Spleen (tissue), 7 donors: ENCODE measurements at regions not wholly inside any gene's neighbourhood (a gene's known extent, or its start where the extent isn't known, plus 50 kb on each side); places are given as distances from the start of the nearest gene placed in this dataset.

Experiments used
- POLR2AphosphoS5 ChIP-seq, 3 donors: sonication (generic); formaldehyde crosslinking; IDR thresholded peaks; one replicate each; pipeline ENCODE4 v1.5.1; 2017; ENCODE audit warnings: antibody characterized with exemption in 3 of 3
- TF ChIP-seq, protein P1 (sequence below), 11 experiments: fragments of 200-600 bp in 7 of 11; fragments of 450-650 bp in 4 of 11; sonication (generic) in 4 of 11; IDR thresholded peaks in 8 of 11; conservative IDR thresholded peaks in 3 of 11; 1 replicate in 7 of 11; 2 replicates in 4 of 11; pipeline versions ENCODE4 v1.4.0 to v1.8.0; 2016 to 2021; ENCODE audit warnings: antibody characterized with exemption in 11 of 11, inconsistent platforms in 4 of 11, mild to moderate bottlenecking in 1 of 11
- donor health status: DM: no; HTN: no; CAD: no; lungs with moderate emphysema.
- donor health status: DM: no; HTN: no; CAD: no.
- donor health status: DM: no; HTN: no; CAD: no.

DNA sequence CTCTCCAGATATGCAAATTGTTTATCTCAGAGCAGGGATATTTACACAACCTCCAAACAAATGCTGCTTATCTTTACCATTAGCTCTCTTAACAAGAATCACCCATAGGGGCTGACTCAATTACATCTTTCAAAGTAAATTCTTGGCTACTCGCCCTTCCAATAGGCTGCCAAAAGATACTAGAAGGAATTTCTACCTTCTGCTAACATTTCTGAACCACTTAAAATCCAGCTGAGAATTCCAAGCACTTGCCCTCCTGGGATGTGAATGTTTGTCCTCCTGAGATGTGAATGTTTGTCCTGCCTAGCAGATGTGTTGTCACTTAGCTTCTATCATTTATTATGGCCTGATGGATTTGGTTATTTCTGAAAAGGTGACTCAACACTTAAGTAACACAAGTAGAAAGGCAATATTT lies 388.0 kb downstream of the GJA1 start:
- TF ChIP-seq, protein P1, sequence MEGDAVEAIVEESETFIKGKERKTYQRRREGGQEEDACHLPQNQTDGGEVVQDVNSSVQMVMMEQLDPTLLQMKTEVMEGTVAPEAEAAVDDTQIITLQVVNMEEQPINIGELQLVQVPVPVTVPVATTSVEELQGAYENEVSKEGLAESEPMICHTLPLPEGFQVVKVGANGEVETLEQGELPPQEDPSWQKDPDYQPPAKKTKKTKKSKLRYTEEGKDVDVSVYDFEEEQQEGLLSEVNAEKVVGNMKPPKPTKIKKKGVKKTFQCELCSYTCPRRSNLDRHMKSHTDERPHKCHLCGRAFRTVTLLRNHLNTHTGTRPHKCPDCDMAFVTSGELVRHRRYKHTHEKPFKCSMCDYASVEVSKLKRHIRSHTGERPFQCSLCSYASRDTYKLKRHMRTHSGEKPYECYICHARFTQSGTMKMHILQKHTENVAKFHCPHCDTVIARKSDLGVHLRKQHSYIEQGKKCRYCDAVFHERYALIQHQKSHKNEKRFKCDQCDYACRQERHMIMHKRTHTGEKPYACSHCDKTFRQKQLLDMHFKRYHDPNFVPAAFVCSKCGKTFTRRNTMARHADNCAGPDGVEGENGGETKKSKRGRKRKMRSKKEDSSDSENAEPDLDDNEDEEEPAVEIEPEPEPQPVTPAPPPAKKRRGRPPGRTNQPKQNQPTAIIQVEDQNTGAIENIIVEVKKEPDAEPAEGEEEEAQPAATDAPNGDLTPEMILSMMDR (IDR thresholded peaks at IDR 0.05 in 8 of 11, conservative IDR thresholded peaks at IDR 0.05 in 3 of 11) = no peak
- TF ChIP-seq POLR2AphosphoS5 (IDR thresholded peaks at IDR 0.05) = no peak
